GM10248 (cell line): ENCODE measurements at regions not wholly inside any gene's neighbourhood (a gene's known extent, or its start where the extent isn't known, plus 50 kb on each side); places are given as distances from the start of the nearest gene placed in this dataset.

Source experiments
- CTCF ChIA-PET: fragments of 300-600 bp; sonication (Branson Sonifier 250); formaldehyde crosslinking; extraction: SDS; loops from one replicate; lab custom pipeline; 2021; ENCODE audit warnings: antibody characterized with exemption; lab: Yijun Ruan, JAX
- POLR2A ChIA-PET: fragments of 350-650 bp; sonication (Branson Sonifier 250); formaldehyde crosslinking; extraction: SDS; loops from one replicate; lab custom pipeline; 2020; ENCODE audit warnings: antibody characterized with exemption; lab: Yijun Ruan, JAX
- DNase-seq: peaks from one replicate; pipeline ENCODE4 v3.0.0; 2012; ENCODE audit errors: extremely low spot score
- CTCF ChIP-seq: IDR thresholded peaks from 2 replicates; pipeline ENCODE4 v1.5.1; 2012; ENCODE audit warnings: mild to moderate bottlenecking, low read depth; ENCODE audit errors: extremely low read depth, missing control alignments, control extremely low read depth

GRCh38 chr13:26873386-26873698 lies 112.8 kb upstream of the GPR12 start:
- ChIA-PET POLR2A (no interaction called here), CTCF (interaction anchor here (0.6 to 3.9 kb wide), 16 partner anchors 9 to 688 kb away, joined by 3 to 24 read pairs (median 4); no protein-coding TSS in a partner anchor)
- no peak for TF ChIP-seq CTCF
- DNase-seq = no peak

- peak; percentile 69 for TF ChIP-seq CTCF
- CTCF ChIA-PET = interaction anchor here (0.6 to 3.9 kb wide), 17 partner anchors 10 to 687 kb away, joined by 3 to 24 read pairs (median 4); no protein-coding TSS in a partner anchor
- peak; percentile 50 for DNase-seq
- POLR2A ChIA-PET = no interaction called here
Measured at GRCh38 chr13:26872525-26873385, 112.2 kb upstream of the GPR12 start.

- DNase-seq = peak; percentile 23
- ChIA-PET POLR2A (no interaction called here), CTCF (no interaction called here)
- TF ChIP-seq CTCF = no peak
Measured at GRCh38 chr13:26867451-26868091, 107.0 kb upstream of the GPR12 start.

- ChIA-PET POLR2A (no interaction called here), CTCF (interaction anchor here (1.3 to 3.9 kb wide), 2 partner anchors 9 to 12 kb away, joined by 3 to 24 read pairs; no protein-coding TSS in a partner anchor)
- DNase-seq = no peak
- no peak for TF ChIP-seq CTCF
Measured at GRCh38 chr13:26864576-26864975, 104.0 kb upstream of the GPR12 start.

GRCh38 chr13:26861941-26862340 lies 101.4 kb upstream of the GPR12 start:
- ChIA-PET POLR2A (no interaction called here), CTCF (interaction anchor here (3.9 kb wide), 1 partner anchor 11 kb away, joined by 24 read pairs; no protein-coding TSS in a partner anchor)
- DNase-seq = no peak
- TF ChIP-seq CTCF = no peak

GRCh38 chr13:26855921-26856320 lies 95.3 kb upstream of the GPR12 start:
- no peak for DNase-seq
- ChIA-PET CTCF (interaction anchor here (0.9 to 1.1 kb wide), 3 partner anchors 10 to 158 kb away, joined by 3 read pairs; no protein-coding TSS in a partner anchor), POLR2A (no interaction called here)
- TF ChIP-seq CTCF = no peak
